TTC549 (cell line): ENCODE measurements at regions not wholly inside any gene's neighbourhood (a gene's known extent, or its start where the extent isn't known, plus 50 kb on each side); places are given as distances from the start of the nearest gene placed in this dataset.
"Not testable (repeated sequence)": the region's sequence is repeated elsewhere in the genome, so short reads cannot be mapped to it uniquely, and the experiment has no call there.

ENCODE experiments used
- FAIRE-seq: peaks from 2 replicates; lab custom pipeline; 2012; peaks lifted over from hg19 to GRCh38; lab: Jason Lieb, UNC

DNA sequence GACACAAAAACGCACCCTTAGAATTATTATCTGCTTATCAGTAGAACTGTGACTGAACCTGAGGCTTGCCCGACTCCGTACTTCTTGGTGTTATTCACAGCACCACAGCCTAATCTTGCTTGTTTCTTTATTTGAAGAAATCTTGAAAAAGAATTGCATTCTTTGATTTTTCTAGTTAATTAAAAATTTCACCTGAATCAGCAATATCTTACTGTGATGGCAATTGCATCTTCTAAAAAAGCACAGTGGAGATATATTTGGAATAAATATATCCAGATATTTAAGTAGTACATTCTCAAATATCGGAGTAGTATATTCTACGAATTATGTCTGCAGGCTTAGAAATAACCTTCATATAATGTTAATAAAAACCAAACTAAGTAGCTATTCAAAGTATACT, 90.1 kb upstream of the LYSMD4 start:
- no peak for FAIRE-seq

DNA sequence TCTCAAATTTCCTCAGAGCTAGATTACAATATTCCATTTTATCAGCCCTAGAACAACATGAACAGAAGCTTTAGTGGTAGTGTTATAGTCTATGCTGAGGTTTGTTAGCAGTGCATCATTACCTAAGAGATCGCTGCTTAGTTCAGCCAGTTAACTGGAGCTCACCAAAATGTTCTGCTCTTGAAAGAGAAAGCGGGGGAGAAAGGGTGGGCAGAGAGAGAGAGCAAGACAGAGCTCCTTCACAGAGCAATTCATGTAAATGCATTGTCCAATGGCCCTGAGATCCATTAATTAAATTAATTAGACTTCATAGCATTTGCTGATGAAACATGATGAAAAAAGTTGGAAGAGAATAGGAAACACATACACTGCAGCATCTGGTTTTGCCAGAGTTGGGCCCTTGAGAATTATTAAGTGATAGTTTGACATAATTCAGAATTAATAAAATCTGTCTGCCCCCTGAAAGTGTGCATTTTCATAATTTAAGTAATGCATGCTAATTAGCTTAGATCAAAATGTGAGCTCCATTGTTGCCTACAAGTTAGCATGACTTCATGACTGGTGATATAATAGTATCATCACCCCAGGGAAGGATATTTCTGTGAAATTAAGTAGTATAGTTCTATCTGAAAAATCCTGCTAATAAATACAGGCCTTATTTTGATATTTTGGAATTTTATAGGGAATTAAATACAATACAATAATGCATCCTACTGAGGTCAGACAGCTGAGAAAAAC, 86.9 kb upstream of the LYSMD4 start:
- no peak for FAIRE-seq

- no peak for FAIRE-seq
Measured at GRCh38 chr15:99818872-99819271, 85.6 kb upstream of the LYSMD4 start.

DNA sequence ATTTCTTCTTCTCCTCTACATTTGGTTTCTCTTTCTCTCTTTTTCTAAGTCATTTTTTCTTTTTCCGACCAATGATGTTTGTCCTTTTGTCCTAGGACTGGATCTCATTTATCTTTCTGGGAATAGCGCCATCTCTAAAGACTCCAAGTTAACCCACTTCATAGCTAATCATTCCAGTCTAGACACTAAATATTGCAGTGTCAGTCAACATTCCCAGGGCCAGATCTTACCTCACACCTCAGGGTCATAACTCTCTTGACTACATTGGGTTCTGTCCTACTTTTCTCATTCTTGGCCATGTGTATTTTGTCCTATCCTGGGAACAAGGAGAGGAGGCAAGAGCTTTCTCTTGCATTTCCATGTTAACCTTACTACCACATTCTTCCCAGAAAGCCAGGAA, 83.6 kb upstream of the LYSMD4 start:
- not testable (repeated sequence) for FAIRE-seq

GRCh38 chr15:99810663-99811062, 77.4 kb upstream of the LYSMD4 start:
- not testable (repeated sequence) for FAIRE-seq

- FAIRE-seq, result not testable (repeated sequence)
Measured at GRCh38 chr15:99799854-99800250, 66.6 kb upstream of the LYSMD4 start.

DNA sequence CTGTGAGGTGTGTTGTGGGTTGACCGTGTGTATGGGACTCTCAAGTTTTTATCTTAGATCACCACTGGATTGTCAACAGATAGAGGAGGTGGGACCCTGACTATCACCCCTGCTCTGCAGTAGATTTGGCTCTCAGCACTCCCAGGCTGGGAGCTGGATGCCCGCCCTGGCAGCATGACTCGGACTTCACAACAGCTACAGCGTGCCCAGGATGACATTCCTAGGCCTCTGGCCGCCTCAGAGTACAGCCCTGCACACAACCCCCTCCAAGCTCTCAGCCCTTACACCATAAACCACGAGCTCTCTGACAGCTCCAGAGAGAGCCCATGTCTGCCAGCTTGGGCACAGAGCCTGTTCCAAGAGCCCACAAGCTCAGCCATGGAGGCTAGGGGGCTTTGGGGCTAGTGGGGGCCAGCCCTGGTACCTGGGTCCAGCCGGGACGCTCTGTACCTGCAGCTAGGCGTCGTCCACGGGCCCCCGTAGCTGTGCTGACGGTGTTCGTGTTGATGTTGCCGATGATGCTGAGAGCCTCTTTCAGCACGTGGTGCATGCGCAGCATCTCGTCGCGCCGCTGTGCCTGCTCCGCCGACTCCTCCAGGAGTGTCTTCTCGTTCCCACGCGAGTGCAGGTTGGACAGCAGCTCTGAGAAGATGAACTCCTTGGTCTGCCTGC, 66.1 kb upstream of the LYSMD4 start:
- FAIRE-seq, result not testable (repeated sequence)

DNA sequence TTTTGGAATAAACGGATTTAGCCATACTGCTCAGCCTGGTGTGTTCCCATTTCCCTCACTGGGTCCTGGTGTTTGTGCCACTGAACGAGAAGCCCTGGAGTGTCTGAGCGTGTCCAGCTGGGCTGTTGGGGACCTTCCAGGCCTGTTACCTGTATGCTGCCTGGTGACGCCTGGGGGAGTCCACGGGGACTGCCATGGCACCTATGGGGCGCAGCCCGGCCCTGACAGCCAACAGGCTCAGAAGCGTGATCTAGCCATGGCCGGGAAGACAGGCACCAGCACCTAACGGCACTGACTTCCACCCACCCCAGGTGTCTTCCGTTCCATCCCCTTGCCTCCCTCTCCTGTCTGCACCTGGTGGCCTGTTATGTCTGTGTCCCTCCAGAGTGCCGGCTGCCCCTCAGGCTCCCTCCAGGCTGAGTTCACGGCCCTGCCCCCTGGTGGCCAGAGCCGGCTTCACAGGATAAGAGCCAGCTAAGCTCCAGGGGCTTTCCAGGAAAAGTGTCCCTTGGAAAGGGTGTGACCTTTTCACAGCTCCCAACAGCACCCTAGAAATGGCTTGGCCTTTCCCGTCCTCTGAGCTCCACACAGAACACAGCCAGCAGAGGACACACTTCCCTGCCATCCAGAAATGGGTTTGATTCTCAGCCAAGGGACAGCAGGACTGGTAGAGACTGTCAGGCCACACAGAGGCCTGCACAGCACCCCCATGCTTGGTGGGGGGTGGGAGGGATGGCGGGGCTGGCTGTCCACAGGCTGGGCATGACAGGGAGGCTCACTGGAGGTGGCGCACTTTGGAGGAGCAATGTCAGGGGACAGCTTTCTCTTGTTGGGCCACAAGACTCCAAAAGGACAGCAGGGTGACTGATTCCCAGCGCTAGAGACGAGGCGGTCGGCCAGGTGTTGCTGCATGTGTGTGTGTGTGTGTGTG, 64.0 kb upstream of the LYSMD4 start:
- FAIRE-seq, result not testable (repeated sequence)

DNA sequence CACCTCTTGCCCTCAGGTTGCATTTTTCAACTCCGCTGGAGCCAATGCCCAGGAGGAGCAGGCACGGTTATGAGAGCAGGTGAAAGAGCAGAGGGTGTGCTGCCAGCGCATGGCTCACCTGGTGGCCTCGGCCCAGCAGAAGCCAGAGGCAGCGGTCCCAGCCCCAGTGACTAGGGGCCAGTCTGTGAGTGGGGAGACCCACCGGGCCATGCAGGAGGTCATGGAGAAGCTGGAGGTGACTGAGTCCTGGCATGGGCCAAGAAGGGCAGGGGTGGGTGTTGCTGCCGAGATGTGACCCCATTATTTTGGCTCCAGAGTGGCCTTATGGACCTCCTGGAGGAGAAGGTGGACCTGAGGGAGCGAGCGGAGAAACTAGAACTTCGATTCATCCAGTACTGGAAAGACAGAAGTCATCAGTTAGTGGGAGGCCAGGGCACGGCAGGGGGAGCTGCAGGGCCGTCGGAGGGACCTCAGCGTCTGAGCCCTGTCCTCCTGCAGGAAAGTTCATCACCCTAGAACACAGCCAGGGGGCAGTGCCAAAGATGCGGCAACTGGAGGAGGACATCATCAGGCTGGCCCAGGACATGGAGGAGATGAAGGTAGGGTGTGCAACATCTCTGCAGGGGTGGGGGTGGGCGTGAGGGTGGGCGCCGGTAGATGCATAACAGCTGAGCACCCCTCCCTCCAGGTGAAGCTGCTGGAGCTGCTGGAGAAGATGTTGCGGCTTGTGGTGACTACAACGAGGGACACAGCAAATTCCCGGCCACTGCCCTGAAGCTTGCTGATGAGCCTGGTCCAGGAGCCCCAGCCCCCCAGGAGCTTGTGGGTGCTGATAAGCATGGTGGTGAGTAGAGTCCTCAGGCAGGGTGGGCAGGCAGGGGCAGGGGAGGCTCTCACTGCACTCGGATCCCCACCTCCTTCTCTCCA, 58.9 kb upstream of the LYSMD4 start:
- FAIRE-seq, result not testable (repeated sequence)

DNA sequence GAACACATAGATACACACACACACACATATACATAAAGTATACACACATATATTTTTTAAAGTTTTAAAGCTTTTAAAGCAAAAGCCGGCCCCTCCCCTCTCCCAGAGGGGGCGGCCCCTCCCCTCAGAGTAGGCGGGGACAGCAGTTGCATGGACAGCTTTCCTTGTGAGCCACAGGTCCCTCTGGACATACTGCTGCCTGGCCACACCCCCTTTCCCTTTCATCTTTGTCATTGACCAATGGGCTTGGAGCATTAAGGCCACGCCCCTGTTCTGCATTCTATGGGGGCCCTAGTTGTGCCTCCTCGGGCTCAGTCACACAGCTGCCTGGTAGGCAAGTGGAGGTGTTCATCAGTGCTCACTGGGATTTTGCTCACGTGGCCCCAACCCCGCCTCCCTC, 57.5 kb upstream of the LYSMD4 start:
- not testable (repeated sequence) for FAIRE-seq

DNA sequence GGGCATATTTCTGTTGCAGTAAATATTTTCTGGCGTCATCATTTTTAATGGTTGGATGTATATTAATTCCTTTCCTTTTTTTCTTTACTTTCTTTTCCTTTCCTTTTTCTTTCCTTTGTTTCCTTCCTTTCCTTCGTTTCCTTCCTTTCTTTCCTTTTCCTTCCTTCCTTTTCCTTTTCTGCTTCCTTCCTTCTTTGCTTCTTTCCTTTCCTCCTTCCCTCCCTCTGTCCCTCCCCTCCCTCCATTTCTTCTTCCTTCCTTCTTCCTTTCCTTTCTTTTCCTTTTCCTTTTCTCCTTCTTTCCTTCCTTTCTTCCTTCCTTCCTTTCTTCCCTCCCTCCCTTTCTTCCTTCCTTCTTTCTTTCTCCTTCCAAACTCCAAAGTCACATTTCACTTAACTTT, 54.9 kb upstream of the LYSMD4 start:
- no peak for FAIRE-seq

DNA sequence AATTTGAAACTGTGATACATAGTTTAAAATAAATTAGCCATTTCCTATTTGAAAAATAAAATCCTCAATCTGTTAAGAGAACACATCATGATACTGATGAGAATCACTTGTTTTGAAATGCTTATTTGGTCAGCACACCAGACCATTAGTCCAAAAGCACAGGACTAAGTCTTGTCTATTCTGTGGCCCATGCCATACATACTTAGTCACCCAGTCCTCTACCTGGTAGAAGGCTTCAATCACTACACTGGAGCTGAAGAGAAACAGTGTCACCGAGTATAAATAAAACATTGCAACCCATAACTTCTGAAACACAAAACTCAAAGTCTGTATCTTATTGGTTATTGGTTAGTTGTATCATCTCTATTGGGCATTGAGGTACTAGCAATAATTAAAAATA, 51.6 kb upstream of the LYSMD4 start:
- not testable (repeated sequence) for FAIRE-seq

- FAIRE-seq, result not testable (repeated sequence)
Measured at GRCh38 chr15:99783918-99784619, 50.8 kb upstream of the LYSMD4 start.
